Muscle layer of duodenum (tissue), 2 donors: ENCODE measurements at regions not wholly inside any gene's neighbourhood (a gene's known extent, or its start where the extent isn't known, plus 50 kb on each side); places are given as distances from the start of the nearest gene placed in this dataset.

Experiments used
- H3K27ac ChIP-seq: one replicate; pipeline ENCODE4 v1.7.0; 2013; ENCODE audit warnings: mild to moderate bottlenecking, low read length
- H3K27me3 ChIP-seq: one replicate; pipeline ENCODE4 v1.7.0; 2013; ENCODE audit warnings: low read depth, mild to moderate bottlenecking, control low read depth, low read length
- H3K36me3 ChIP-seq, 2 donors: one replicate each; pipeline ENCODE4 v1.7.0; 2013; ENCODE audit warnings: low read length in 2 of 2, control low read depth in 1 of 2, mild to moderate bottlenecking in 1 of 2; ENCODE audit not compliant: insufficient read depth in 2 of 2, control insufficient read depth in 1 of 2
- H3K4me1 ChIP-seq, 2 donors: one replicate each; pipeline ENCODE4 v1.7.0; 2013; ENCODE audit warnings: low read length in 2 of 2, mild to moderate bottlenecking in 2 of 2, control low read depth in 1 of 2, moderate library complexity in 1 of 2; ENCODE audit not compliant: insufficient read depth in 2 of 2, control insufficient read depth in 1 of 2
- H3K4me3 ChIP-seq, 2 donors: one replicate each; pipeline ENCODE4 v1.7.0; 2013; ENCODE audit warnings: low read length in 2 of 2, low read depth in 1 of 2, mild to moderate bottlenecking in 1 of 2
- H3K9me3 ChIP-seq, 2 donors: one replicate each; pipeline ENCODE4 v1.7.0; 2013; ENCODE audit warnings: low read length in 2 of 2, control low read depth in 1 of 2, mild to moderate bottlenecking in 1 of 2; ENCODE audit not compliant: control insufficient read depth in 1 of 2
- donor health status: healthy.

DNA sequence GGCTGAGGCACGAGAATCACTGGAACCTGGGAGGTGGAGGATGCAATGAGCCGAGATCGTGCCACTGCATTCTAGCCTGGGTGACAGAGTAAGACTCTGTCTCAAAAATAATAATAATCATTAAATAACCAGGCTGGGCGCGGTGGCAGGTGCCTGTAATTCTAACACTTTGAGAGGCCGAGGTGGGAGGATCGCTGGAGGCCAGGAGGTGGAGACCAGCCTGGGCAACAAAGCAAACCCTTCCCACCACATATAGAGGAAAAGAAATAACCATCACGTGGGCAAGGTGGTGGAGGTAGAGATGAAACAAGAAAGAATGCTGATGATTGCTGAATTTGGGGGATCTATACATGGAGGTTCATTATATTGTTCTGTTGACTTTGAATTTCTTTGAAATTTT, 63.4 kb upstream of the PIM1 start:
- Histone ChIP-seq H3K27me3 (no peaks in the 10 kb centered on the region), H3K4me1 (peaks cover 13 to 14% of the 10 kb centered on the region in 2 donors), H3K27ac (no peak overlapping the region), H3K36me3 (no peaks in the 10 kb centered on the region), H3K9me3 (no peaks in the 10 kb centered on the region), H3K4me3 (no peak overlapping the region)

DNA sequence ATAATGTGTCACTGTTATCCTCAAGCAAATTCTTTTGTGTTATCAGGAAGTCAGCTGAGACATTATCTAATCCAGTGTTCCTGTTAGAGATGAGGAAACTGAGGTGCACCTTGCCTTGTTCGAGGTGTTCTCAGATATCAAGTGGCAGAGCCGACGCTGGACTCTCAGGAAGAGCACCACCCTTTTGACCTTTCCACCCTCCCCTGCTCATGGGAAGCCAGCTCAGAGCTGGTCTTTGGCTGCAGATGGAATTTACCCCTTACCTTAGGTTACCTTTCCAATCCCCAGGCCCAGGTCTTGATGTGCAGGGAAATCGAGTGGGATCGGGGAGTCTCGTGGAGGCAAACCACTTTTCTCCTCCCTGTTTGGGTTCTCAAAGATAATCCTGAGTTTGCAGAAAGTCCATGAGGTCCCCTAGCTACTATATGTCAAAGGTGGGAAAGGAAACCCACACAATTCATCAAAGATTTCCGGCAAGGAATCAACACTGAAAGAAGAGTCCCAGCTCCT, 62.9 kb upstream of the PIM1 start:
- Histone ChIP-seq H3K4me3 (no peak overlapping the region), H3K9me3 (no peaks in the 10 kb centered on the region), H3K27me3 (no peaks in the 10 kb centered on the region), H3K4me1 (peaks cover 10 to 14% of the 10 kb centered on the region in 2 donors), H3K36me3 (no peaks in the 10 kb centered on the region), H3K27ac (no peak overlapping the region)

DNA sequence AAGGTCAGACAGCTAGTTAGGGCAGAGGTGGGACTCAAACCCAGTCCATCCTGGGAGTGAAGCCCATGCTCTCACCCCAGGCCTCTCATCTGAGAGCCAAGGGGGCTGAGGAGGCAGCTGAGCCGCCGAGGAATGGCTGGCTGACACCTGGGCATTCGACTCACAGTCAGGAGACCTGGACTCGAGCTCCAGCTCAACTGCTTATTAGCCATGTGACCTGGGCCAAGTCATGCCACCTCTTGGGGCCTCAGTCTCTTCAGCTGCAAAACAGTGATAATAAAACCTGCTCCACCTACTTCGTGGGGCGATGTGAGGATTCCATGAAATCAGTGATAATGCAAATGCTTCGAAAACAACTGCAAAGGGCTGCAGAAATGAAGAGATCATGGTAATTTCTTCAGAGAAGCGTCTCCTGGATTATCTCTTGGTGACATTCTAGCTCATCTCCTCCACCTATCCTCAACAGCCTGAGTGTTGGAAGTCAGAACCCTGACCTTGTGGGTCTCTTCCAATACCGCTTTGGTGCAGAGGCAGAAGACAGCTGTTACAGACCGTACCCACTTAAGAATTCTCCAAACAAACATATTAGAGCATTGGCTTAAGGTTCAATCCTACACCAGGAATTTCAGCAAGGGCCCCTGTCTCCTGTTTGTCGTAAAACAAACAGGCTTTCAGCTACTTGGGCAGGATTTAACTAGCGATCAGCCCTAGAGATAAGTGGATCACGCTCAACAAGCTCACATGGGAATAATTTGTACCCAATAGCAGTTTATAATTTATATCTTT, 60.0 kb upstream of the PIM1 start:
- H3K4me1 ChIP-seq = peaks cover 0 to 5% of the 10 kb centered on the region in 2 donors
- no peak overlapping the region for H3K4me3 ChIP-seq
- H3K27ac ChIP-seq = no peak overlapping the region
- no peaks in the 10 kb centered on the region for H3K27me3 ChIP-seq
- H3K9me3 ChIP-seq = no peaks in the 10 kb centered on the region
- no peaks in the 10 kb centered on the region for H3K36me3 ChIP-seq

DNA sequence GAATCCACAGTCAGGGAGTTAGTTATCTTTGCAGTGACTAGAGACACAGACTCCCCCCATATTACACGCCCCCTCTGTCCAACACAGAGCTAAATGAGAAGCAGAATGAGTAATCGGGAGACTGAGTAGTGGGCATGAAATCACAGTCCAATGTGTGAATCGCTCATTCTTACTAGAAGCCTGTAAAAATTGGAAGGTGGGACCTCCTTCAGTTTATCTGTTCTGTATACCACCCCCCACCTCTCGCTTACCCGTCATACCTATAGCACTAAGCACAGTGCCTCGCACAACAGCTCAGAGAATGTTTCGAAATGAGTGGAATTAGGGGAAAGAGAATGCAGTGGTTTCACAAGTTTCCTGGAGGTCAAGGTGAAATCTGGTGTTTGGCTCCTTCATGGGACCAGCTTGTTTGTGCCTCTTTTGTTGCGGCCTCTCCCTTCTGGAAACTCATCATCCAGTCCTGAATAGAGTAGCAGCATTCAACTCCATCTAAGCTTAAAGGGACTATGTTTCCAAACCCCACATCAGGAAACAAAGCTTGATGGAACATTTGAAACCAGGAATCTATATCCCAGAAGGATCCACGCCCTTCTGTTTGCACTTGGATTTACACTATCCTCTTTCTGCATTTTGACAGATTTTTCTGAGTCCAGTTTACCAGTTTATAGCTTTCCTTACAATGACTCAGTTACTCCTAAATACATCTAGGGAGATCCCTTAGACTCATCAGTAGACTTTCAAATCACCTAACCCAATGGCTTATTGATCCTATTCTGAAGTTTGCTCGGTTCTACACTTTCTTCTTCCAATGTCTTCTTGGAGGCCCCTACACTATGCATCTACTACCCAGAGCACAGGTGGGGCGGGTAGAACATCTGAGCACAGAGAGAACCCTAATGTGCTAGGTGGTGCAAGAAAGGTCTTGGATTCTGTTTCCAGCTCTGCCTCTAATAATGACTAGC, 59.2 kb upstream of the PIM1 start:
- H3K36me3 ChIP-seq = no peaks in the 10 kb centered on the region
- H3K4me1 ChIP-seq = peaks cover 0 to 5% of the 10 kb centered on the region in 2 donors
- no peaks in the 10 kb centered on the region for H3K9me3 ChIP-seq
- H3K27ac ChIP-seq = no peak overlapping the region
- H3K4me3 ChIP-seq = no peak overlapping the region
- H3K27me3 ChIP-seq = no peaks in the 10 kb centered on the region

DNA sequence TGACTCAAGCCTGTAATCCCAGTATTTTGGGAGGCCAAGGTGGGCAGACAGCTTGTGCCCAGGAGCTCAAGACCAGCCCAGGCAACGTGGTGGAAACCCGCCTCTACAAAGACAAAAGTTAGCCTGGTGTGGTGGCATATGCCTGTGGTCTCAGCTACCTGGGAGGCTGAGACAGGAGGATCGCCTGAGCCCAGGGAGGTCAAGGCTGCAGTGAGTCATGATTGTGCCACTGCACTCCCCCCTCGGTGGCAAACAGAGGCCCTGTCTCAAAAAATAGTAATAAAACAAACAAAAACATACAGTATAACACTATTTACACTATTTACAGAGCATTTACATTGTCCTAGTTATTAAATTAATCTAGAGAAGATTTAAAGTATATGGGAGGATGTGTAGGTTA, 56.0 kb upstream of the PIM1 start:
- Histone ChIP-seq H3K27ac (no peak overlapping the region), H3K4me3 (no peak overlapping the region), H3K27me3 (no peaks in the 10 kb centered on the region), H3K36me3 (no peaks in the 10 kb centered on the region), H3K9me3 (no peaks in the 10 kb centered on the region), H3K4me1 (peaks cover 0 to 5% of the 10 kb centered on the region in 2 donors)

DNA sequence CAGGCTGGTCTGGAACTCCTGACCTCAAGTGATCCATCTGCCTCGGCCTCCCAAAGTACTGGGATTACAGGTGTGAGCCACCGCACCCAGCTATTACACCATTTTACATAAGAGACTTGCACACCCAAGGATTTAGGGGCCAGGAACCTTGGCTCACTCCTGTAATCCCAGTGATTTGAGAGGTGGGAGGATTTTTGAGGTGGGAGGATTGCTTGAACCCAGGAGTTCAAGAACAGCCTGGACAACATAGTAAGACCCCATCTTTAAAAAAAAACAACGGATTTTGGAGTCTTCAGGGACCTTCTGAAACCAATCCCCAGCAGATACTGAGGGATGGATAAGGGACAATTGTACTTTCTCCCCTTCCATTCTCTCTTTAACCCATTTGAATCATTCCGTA, 55.3 kb upstream of the PIM1 start:
- Histone ChIP-seq H3K27ac (no peak overlapping the region), H3K9me3 (no peaks in the 10 kb centered on the region), H3K36me3 (no peaks in the 10 kb centered on the region), H3K4me1 (peaks cover 0 to 5% of the 10 kb centered on the region in 2 donors), H3K4me3 (no peak overlapping the region), H3K27me3 (no peaks in the 10 kb centered on the region)

DNA sequence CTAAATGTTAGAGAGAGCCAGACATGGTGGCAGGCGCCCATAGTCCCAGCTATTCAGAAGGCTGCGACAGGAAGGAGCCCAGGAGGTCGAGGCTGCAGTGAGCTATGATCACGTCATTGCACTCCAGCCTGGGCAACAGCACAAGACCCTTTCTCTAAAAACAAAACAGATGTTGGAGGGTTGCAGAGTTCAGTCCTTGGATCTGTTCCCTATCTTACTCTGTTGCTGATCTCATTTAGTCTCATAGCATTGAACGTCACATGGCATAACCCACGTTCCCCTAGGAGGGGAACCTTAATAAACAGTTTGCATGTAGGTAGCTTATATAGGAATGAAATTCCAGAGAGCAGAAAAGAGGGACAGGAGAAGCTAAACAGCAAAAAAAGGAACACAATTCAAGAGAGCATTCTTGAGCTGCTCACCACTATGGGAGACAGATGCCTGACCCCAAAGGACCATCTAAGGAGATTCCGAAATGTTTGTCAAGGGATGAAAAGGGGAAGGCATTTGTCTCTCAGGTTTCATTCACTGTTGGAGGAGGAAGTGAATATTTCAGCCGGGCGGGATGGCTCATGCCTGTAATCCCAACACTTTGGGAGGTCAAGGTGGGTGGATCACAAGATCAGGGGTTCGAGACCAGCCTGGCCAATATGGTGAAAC, 54.6 kb upstream of the PIM1 start:
- Histone ChIP-seq H3K27me3 (no peaks in the 10 kb centered on the region), H3K27ac (no peak overlapping the region), H3K36me3 (no peaks in the 10 kb centered on the region), H3K4me1 (no peaks in the 10 kb centered on the region), H3K4me3 (no peak overlapping the region), H3K9me3 (no peaks in the 10 kb centered on the region)

DNA sequence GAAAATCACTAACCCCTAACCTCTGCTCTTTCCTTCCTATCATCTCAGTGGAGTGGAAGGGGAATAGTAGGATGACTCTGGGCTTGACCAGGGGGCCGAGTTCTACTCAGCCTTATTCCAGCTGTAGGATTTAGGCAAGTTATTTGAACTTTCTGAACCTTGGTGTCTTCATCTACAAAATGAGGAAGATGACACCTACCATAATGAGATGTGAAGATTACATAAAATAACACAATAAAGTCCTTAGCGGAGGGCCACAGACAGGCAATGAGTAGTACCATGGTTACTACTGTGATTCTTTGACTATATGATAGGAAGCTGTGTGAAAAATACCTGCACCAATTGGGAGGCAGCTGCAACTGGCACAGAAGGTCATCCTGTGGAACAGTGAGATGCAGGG, 53.6 kb upstream of the PIM1 start:
- H3K9me3 ChIP-seq = no peaks in the 10 kb centered on the region
- H3K4me3 ChIP-seq = no peak overlapping the region
- no peaks in the 10 kb centered on the region for H3K36me3 ChIP-seq
- H3K27ac ChIP-seq = no peak overlapping the region
- no peaks in the 10 kb centered on the region for H3K4me1 ChIP-seq
- no peaks in the 10 kb centered on the region for H3K27me3 ChIP-seq

DNA sequence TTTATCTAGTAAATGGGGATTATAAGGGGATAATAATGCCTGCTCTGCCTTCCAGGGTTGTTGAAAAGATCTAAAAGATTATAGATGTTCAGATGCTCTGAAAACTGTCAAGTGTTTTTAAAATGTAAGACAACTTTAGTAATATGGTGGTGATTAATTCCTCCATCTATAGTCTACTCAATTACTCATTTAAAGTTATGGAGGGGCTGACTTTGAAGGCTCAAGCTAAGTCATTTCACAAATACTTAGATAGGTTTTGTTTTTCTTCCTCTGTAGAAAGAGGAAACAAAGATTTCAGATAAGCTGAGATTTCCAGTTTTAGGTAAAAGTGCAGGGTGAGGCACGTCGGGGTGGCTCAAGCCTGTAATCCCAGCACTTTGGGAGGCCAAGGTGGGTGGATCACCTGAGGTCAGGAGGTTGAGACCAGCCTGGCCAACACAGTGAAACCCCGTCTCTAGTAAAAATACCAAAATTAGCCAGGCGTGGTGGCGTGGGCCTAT, 50.5 kb upstream of the PIM1 start:
- no peaks in the 10 kb centered on the region for H3K9me3 ChIP-seq
- H3K27ac ChIP-seq = no peak overlapping the region
- H3K4me3 ChIP-seq = no peak overlapping the region
- H3K4me1 ChIP-seq = no peaks in the 10 kb centered on the region
- H3K36me3 ChIP-seq = no peaks in the 10 kb centered on the region
- no peaks in the 10 kb centered on the region for H3K27me3 ChIP-seq
